GM18868 (cell line): ENCODE measurements at regions not wholly inside any gene's neighbourhood (a gene's known extent, or its start where the extent isn't known, plus 50 kb on each side); places are given as distances from the start of the nearest gene placed in this dataset.

Experiments
- ATAC-seq: cut with Tn5 transposase; IDR thresholded peaks from one replicate; pipeline ENCODE4 v1.9.1; 2021; ENCODE audit warnings: mild to moderate bottlenecking, moderate library complexity; ENCODE audit not compliant: unreplicated experiment

DNA sequence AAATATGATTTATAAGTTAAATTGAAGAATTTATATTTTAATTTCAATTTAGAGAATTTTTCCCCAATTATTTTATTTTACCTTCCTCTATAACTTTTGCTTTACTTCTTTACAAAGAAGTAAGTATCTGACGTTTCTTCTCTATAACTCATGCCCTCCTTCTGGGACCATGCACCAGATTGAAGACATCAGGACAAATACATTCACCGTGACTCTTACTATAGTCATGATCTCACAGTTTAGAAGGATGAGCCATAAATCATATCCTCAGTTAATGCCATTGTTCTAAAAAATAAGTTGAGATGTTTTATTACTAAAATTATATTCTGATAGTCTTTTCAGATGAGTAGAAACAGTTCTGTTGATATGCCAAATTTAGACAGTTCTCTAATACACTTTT, 279.3 kb downstream of the TMX3 start:
- ATAC-seq: no peak

DNA sequence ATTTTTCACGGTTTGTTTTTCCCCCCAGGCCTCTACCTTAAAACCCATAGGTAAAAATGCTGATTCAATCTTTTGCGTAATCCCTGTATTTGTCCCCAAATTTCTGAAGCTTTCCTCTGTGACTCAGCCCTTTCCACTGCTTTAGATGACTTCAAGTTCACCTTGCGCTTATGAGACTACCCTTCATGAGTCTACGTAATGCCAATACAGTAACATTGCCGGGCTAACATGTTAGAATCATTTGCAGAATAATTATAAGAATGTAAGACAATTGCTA, 283.0 kb downstream of the TMX3 start:
- no peak for ATAC-seq

DNA sequence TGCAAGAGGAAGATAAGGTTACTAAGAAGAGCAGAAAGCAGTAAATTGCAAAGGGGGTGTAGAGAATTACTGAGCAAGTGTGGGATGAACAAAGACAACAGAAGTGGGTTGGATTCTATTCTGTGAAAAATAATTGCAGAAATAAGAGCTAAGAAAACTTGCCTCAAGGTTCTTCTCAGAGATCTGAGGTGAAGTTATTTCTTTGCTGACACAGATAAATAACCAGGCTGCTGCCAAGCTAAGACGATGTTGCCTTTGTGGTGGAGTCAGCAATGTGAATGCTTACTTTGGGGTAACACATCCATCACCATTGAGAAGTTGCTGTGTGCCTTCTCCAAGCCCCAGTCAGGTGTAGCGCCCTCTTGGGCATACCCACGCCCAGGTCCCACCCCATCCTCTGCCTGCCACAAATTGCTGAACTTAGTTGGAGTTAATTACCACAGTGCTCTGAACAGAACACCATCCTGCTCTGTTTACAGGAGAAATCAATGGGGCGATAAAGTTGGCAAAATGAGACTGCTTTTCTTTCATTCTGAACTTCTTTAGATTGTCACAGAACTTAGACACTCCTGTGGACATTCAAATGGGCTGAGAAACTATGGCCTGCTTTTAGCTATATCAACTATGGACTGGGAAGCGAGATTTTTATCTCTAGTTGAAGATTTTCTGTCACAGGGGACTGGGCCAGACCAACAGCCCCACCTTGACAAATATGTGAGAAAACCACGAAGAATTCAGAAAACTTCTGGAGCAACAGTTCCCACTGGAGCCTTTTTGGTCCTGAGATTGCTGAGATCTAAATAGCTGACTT, 283.6 kb downstream of the TMX3 start:
- no peak for ATAC-seq

DNA sequence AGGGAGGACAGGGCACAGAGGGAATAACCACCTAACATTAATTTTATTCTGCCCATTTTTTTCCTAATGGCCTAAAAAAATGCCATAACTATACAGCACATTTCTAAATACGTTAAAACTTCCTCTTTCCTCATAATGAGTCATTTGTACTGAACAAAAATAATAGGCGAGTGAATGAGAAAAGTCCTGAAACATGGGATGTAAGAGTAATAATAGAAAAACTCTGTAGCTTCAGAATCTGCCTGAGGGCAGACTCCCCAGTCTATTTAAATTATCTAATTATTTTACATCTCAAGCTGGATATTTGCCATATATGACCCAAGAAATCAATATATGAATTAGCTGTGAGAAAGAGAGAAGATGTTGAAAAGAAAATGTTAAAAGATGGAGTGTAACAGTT, 285.1 kb downstream of the TMX3 start:
- no peak for ATAC-seq

DNA sequence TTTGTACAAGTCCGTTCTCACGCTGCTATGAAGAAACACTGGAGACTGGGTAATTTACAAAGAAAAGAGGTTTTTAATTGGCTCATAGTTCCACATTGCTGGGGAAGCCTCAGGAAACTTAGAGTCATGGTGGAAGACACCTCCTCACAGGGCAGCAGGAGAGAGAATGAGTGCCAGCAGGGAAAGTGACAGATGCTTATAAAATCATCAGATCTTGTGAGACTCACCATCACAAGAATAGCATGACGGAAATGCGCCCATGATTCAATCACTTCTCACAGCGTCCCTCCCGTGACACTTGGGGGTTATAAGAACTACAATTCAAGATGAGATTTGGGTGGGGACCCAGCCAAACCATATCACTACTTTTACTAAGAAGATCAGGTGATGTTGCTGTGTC, 285.8 kb downstream of the TMX3 start:
- no peak for ATAC-seq

DNA sequence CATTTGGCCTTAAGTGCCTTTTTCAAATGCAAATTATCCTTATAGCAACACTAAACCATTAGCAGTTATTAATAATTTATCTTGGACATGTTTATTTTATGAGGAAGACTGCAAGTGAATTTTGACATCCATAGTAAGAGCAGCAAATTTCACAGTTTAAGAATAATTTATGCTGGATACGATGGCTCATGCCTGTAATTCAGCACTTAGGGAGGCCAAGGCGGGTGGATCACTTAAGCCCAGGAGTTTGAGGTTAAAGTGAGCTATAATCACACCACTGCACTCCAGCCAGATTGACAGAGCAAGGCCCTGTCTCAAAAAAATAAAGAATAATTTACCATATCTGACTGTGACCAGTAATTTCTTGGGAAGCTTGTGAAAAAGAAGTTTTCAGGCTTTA, 286.2 kb downstream of the TMX3 start:
- no peak for ATAC-seq

DNA sequence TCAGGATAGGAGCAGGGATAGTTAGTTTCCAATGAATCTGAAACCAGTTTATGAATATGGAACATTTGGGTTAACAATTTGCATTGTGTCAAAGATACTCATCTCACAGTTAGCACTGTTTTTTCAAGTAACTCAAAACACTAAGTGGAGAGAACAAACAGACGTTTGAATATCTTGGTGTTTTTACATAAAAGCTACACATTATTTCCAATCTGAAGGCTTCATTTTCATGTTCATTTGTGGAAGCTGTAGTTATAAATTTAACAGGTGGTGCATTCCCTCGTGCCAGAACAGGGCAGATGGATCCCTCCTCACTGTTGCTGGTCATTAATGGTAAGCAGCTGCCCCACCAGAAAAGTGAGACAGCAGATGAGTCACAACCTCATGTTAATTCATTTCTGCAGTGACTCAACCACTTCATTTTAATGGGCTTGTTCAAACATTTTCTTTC, 286.9 kb downstream of the TMX3 start:
- ATAC-seq: no peak

DNA sequence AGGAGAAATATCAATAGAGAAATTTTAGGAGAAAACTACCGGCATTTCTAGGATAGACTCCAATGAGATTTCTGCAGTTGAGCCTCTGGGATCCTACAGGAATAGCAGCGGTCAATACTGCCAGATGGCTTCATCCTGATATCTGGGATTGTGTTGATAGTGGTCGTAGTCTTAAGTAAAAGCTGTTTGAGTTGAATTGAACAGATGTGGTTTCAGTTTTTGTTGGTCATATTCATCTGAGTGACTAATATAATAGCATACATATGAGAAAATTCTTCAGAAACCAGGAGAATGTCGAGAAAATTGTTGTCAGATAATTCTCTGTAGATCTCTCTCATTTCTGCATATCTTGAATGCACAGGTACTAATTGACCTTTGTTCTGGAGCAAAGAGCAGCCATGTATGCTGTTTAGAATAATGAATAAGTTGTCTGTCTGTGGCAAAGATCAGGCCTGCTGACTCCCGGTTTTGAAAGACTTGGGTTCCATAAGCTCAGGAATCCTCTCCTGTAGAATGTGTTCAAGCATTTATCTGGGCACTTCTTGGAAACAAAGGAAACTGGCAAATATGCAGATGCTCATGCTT, 288.1 kb downstream of the TMX3 start:
- ATAC-seq: no peak

DNA sequence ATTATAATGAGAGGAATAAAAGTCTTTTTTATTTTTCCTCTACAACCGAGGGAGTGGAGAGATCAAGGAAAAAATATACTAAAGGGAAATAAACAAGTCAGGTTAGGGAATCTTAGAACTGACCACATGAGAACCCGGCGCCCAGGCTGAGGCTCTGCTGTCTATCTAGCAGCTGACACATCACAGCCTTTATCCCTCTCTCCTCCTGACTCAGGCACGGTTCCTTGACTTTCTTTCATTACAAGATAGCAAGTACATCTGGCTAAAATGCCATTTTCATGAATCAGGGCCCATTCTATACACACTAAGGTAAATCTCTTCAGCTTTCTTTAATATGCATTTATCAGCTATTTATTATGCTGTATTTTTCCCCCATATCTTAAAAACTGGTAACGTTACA, 296.0 kb downstream of the TMX3 start:
- ATAC-seq: no peak

DNA sequence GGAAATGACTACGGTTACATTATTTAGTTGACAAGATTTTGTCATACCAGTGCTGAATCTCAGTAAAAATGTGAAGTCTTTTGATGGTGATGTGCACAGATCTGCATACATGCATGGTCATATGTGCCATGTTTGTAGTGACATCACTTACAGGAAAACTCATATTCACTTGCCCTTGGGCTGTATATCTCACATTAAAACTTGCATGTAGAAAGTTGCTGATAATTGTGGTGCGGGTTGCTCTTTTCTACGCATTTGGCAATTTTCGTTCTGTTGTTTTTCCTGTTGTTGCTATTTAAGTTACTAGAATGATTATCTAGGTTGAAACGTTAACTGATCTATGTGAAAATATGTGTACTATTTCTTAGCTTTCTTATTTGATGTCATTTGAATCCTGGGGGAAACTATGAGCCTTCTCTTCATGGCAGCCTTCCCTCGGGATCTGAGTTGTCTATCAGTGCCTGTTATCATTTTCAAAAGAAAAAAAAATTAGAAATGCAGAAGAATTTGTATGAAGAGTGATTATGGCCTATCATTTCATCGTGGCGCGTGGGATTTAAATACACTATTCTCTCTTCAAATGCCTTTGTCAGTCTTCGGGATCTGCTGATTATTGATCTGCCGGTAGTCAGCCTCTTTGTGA, 296.6 kb downstream of the TMX3 start:
- ATAC-seq: no peak

DNA sequence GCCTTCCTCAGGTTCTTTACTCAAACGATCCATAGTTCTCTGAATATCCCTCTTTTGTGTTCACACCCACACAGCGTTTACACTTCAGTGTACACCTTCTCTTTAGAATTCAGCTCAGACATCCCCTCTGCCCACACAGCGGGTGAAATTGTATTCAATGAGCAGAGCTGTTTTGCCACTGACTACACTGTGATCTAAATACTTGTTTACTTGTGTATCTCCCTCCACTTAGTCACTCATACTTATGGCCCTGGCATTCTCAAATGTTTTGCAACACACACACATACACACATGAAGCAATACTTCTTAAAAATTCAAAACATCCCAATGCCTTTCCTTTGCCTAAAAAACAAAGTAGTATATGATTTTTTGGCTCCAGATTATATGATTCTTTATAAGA, 297.1 kb downstream of the TMX3 start:
- peak; percentile 37 for ATAC-seq

DNA sequence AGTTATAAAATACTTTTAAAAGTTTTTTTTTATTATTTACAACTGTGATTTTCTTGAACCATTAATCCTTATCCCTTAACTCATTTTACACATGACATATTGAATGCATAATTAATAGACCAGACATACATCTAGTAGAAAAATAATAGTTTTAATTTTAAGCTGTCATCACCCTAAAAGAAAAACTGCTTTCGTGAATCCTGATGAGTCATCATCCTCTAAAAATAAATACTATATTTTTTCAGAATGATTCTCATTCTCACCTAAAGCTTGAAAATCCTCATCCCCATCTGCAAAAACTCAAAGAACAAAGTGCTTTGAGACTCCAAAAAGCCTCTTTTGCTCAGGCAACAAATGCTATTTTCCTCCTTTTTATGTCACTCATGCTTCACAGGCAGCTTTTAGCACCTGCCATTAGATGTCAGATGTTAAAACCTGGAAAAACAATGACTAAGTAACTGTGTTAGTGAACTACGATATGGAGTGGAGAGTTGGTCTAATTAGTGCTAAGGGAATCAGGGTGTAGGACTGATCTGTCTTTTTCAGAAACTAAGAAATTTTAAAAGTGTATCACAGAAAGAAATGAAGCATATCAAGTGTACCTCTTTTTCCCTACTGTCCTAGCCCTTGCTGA, 297.6 kb downstream of the TMX3 start:
- peak; percentile 28 for ATAC-seq

DNA sequence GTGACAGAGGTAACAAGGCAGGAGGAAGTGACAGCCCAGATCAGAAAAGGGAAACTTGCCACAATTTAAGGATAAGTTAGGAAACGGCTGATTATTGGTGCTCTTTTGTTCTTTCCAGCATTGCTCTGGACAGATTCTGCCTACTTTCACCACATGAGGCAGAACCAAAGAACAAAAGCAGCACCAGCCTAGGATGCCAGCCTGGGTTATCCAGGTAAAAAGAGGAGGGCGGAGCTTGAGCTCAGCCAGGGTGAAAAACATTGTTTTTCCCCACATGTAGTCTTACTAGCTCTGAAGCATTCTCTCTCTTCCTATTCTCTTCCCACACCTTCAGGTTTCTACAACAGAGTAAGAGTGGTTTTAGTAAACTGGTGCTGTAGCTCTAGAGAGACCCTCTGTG, 300.5 kb downstream of the TMX3 start:
- no peak for ATAC-seq

DNA sequence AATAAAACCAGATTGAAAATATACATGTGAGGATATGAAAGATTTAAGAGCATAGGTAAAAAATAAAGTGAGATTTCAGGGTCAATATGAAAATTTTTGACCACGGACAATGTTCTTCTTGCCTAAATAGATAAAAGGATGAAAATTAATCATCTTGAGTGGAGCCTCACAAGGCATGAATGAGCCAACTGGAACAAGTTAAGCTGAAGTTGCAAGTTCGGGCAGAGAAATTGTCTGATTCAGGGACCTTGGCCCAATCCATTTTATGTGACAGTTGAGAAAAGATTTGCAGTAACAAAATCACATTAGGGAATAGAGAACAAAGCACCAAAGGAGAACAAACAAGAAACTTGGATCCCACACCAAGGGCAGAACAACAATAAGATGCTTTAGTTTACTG, 305.3 kb downstream of the TMX3 start:
- ATAC-seq: no peak

DNA sequence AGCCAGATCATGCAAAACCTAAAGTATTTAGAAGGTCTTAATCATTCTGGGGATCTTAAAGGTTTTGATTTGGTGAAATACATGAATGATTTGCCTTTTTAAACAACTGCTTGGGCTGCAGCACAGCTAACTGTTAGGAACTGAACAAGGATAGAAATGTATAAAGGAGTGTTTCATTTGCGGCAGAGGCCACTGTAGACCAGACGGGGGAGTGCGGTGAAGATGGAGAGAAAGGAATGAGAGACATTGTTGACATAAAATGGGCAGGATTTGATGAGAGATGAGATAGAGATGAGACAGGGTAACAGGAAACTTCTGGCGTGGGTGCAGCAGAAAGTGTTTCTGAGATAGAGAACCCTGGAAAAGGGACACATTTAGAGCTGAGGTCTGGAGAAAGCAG, 308.1 kb downstream of the TMX3 start:
- no peak for ATAC-seq

DNA sequence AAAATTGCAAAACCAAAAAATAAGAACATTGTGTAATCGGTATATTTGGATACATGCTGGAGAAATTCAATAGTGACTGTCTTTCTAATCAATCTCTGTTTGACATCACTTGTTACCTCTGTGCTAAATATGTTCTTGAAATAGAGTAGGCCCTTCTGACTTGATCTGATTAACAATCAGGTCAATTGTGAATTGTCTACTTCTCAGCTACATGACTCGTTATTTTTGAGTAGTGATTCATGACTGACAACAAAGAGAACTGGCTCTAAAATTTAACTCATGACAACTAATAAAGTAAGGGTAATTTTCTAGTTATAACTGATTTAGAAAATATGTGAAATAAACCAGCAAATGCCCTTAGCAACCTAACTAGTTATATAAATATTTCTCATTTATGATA, 312.1 kb downstream of the TMX3 start:
- no peak for ATAC-seq

DNA sequence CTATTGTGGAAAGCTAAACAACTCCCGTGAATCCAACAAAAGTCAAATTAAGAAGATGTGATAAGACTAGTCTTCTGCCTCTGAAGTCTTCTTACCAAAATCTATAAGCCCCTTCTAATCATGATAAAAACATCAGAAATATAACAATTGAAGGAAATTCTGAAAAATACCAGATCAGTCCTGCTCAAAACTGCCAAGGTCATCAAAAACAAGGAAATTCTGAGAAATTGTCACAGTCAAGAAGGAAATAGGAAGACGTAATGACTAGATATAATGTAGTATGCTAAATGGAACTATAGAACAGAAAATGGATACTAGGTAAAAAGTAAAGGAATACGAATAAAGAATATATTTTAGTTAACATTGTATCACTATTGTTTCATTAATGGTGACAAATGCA, 314.0 kb downstream of the TMX3 start:
- no peak for ATAC-seq

DNA sequence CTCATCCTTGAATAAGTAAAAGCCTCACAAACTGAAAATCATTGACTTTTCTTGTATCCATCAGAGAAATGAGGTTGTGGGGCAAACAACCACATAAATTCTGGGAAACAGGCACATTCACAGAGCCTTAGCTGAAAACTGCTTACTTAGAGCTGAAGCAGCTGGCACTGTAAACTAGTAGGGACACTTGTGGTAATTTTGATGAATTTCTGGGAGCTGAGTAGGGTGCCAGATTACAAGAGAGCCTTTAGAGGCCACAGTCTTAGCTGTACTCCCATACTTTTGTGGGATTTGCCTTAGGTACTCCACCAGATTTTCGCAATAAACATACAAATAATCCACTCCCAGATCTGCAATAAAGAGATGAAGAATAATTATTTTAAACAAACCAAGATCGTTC, 315.2 kb downstream of the TMX3 start:
- no peak for ATAC-seq

DNA sequence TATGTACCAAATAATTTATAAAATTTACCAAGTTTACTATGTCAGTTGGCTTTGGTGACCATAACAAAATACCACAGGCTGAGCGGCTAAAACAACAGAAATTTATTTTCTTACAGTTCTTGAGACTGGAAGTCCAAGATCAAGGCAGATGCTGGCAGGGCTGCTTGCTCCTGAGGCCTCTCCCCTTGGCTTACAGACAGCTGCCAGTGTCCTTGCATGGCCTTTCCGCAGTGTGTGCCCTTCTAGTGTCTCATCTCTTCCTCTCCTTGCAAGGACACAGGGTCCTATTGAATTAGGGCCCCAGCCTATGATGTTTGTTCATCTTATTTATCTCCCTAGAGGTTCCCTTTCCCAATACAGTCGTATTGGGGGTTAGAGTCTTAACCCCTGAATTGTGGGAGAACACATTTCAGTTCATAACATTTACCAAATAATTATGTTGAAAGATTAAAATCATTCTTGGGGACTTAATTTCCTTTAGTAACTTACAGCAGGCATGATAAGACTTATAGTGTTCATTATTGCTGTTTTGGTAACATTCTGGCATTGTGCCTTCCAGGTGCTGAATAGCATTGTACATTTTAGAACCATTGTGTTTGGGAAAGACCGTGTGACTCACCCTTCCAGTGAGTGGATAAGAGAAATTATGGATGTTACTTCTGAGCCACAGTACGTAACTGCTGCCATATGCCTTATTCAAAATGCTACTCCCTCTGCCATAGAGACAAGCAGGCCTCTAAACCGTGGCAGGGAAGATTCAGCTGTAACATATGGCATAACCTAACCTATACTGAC, 317.5 kb downstream of the TMX3 start:
- no peak for ATAC-seq

DNA sequence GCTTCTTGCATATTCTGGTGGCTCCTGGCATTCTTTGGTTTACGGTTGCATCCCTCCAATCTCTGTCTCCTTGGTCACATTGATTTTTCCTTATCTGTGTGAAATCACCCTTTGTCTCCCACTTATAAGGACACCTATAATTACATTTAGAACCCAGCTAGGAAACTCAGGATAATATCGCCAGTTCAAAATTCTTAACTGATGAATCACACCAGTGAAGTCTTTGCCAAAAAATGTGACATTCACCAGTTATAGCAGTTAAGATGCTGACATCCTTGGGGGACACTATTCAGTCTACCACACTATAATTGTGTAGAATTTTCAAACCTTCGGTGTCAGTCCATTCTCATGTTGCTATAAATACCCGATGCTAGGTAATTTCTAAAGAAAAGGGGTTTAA, 320.2 kb downstream of the TMX3 start:
- ATAC-seq: no peak

DNA sequence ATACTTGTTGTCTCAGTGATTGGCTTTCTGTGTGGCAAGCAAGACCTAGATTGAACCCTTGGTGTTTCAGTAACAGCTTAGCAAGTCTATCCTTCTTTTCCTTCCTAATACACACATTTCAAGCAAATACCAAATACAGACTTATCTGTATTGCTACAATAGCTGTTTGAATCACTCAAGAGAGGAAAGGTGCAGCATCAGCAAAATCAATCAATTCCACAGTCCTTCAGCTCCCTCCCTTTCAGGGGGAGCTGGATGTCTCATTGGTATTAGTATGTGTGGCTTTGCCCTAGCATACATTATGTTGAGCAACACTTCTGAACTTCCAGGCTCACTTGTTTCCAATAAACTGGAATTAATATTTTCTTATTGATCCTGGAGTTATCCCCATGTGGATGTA, 323.1 kb downstream of the TMX3 start:
- no peak for ATAC-seq
